SJCRH30 (cell line): ENCODE measurements at regions not wholly inside any gene's neighbourhood (a gene's known extent, or its start where the extent isn't known, plus 50 kb on each side); places are given as distances from the start of the nearest gene placed in this dataset.
A peak's percentile ranks its signal among the peaks of the same experiment; 100 is the strongest.
"Not testable (repeated sequence)": the region's sequence is repeated elsewhere in the genome, so short reads cannot be mapped to it uniquely, and the experiment has no call there.

Experiments used
- DNase-seq, 2 experiments: peaks; one replicate each; pipeline ENCODE4 v3.0.0-alpha.2; 2015 to 2020
- H3K27ac ChIP-seq: fragments of 250-450 bp; sonication (Bioruptor Pico); 2 replicates; pipeline ENCODE4 v1.5.1; 2020; ENCODE audit warnings: mild to moderate bottlenecking, moderate library complexity
- H3K27me3 ChIP-seq: fragments of 250-450 bp; sonication (Bioruptor Pico); 2 replicates; pipeline ENCODE4 v1.5.1; 2020; ENCODE audit warnings: mild to moderate bottlenecking, moderate library complexity
- H3K36me3 ChIP-seq: fragments of 250-450 bp; sonication (Bioruptor Pico); 2 replicates; pipeline ENCODE4 v1.5.1; 2020; ENCODE audit warnings: mild to moderate bottlenecking, moderate library complexity
- H3K4me1 ChIP-seq: fragments of 250-450 bp; sonication (Bioruptor Pico); 2 replicates; pipeline ENCODE4 v1.5.1; 2020; ENCODE audit warnings: mild to moderate bottlenecking, moderate library complexity
- H3K4me3 ChIP-seq: fragments of 250-450 bp; sonication (Bioruptor Pico); 2 replicates; pipeline ENCODE4 v1.5.1; 2020; ENCODE audit warnings: mild to moderate bottlenecking, moderate library complexity
- H3K9me3 ChIP-seq: fragments of 250-450 bp; sonication (Bioruptor Pico); replicated peaks from 2 replicates; pipeline ENCODE4 v1.5.1; 2020; ENCODE audit warnings: mild to moderate bottlenecking, moderate library complexity

GRCh38 chrX:130529531-130529930 is 127.7 kb downstream of the RBMX2 start:
- Histone ChIP-seq H3K27me3 (no peaks in the 10 kb centered on the region), H3K4me3 (no peak overlapping the region), H3K27ac (no peak overlapping the region), H3K9me3 (no peaks in the 10 kb centered on the region), H3K4me1 (no peaks in the 10 kb centered on the region), H3K36me3 (no peaks in the 10 kb centered on the region)
- no peak for DNase-seq

GRCh38 chrX:130531066-130531465 is 129.3 kb downstream of the RBMX2 start:
- Histone ChIP-seq H3K36me3 (no peaks in the 10 kb centered on the region), H3K9me3 (no peaks in the 10 kb centered on the region), H3K27me3 (no peaks in the 10 kb centered on the region), H3K4me3 (no peak overlapping the region), H3K4me1 (no peaks in the 10 kb centered on the region), H3K27ac (no peak overlapping the region)
- no peak for DNase-seq

- Histone ChIP-seq H3K36me3 (no peaks in the 10 kb centered on the region), H3K4me1 (peaks cover 5% of the 10 kb centered on the region; the same call in 1 of the 2 replicates), H3K27ac (no peak overlapping the region), H3K9me3 (no peaks in the 10 kb centered on the region), H3K4me3 (no peak overlapping the region), H3K27me3 (no peaks in the 10 kb centered on the region)
- DNase-seq: peak; percentile 36 to 47
Observed at GRCh38 chrX:130539721-130540321, 138.0 kb downstream of the RBMX2 start.

GRCh38 chrX:130543603-130544325 is 142.0 kb downstream of the RBMX2 start:
- DNase-seq: no peak
- Histone ChIP-seq H3K4me1 (peaks cover 5% of the 10 kb centered on the region; the same call in 1 of the 2 replicates), H3K4me3 (no peak overlapping the region), H3K9me3 (no peaks in the 10 kb centered on the region), H3K27ac (no peak overlapping the region), H3K36me3 (no peaks in the 10 kb centered on the region), H3K27me3 (no peaks in the 10 kb centered on the region)

GRCh38 chrX:130545796-130546195 is 144.0 kb downstream of the RBMX2 start:
- Histone ChIP-seq H3K4me1 (peaks cover 5% of the 10 kb centered on the region; the same call in 1 of the 2 replicates), H3K27me3 (no peaks in the 10 kb centered on the region), H3K27ac (no peak overlapping the region), H3K9me3 (no peaks in the 10 kb centered on the region), H3K36me3 (no peaks in the 10 kb centered on the region), H3K4me3 (no peak overlapping the region)
- DNase-seq: no peak

GRCh38 chrX:130549382-130549781 is 147.6 kb downstream of the RBMX2 start:
- DNase-seq: not testable (repeated sequence)

GRCh38 chrX:130550351-130550750 is 148.6 kb downstream of the RBMX2 start:
- no peaks in the 10 kb centered on the region for H3K9me3 ChIP-seq
- H3K27ac ChIP-seq: no peak overlapping the region
- H3K27me3 ChIP-seq: no peaks in the 10 kb centered on the region
- DNase-seq: no peak
- no peak overlapping the region for H3K4me3 ChIP-seq
- no peaks in the 10 kb centered on the region for H3K4me1 ChIP-seq
- H3K36me3 ChIP-seq: no peaks in the 10 kb centered on the region

More at GRCh38 chrX:130549382-130549781, 147.6 kb downstream of the RBMX2 start:
- not testable (repeated sequence) for H3K9me3 ChIP-seq, H3K4me3 ChIP-seq, H3K4me1 ChIP-seq, H3K36me3 ChIP-seq, H3K27me3 ChIP-seq, H3K27ac ChIP-seq

- Histone ChIP-seq H3K36me3 (no peaks in the 10 kb centered on the region), H3K9me3 (no peaks in the 10 kb centered on the region), H3K4me3 (no peak overlapping the region), H3K4me1 (no peaks in the 10 kb centered on the region), H3K27me3 (no peaks in the 10 kb centered on the region), H3K27ac (no peak overlapping the region)
- no peak for DNase-seq
Observed at GRCh38 chrX:130552444-130553073, 150.8 kb downstream of the RBMX2 start.

- H3K9me3 ChIP-seq: no peaks in the 10 kb centered on the region
- H3K4me3 ChIP-seq: no peak overlapping the region
- H3K4me1 ChIP-seq: no peaks in the 10 kb centered on the region
- no peak for DNase-seq
- no peaks in the 10 kb centered on the region for H3K27me3 ChIP-seq
- H3K36me3 ChIP-seq: no peaks in the 10 kb centered on the region
- no peak overlapping the region for H3K27ac ChIP-seq
Observed at GRCh38 chrX:130555341-130555740, 153.6 kb downstream of the RBMX2 start.

- no peaks in the 10 kb centered on the region for H3K4me1 ChIP-seq
Observed at GRCh38 chrX:130555757-130556156, 154.0 kb downstream of the RBMX2 start.

GRCh38 chrX:130556951-130557350 is 155.2 kb downstream of the RBMX2 start:
- no peak overlapping the region for H3K4me3 ChIP-seq
- no peaks in the 10 kb centered on the region for H3K9me3 ChIP-seq
- DNase-seq: no peak
- no peaks in the 10 kb centered on the region for H3K4me1 ChIP-seq
- no peak overlapping the region for H3K27ac ChIP-seq
- no peaks in the 10 kb centered on the region for H3K27me3 ChIP-seq
- H3K36me3 ChIP-seq: no peaks in the 10 kb centered on the region

More at GRCh38 chrX:130555757-130556156, 154.0 kb downstream of the RBMX2 start:
- no peak overlapping the region for H3K4me3 ChIP-seq
- no peaks in the 10 kb centered on the region for H3K27me3 ChIP-seq
- DNase-seq: no peak
- no peaks in the 10 kb centered on the region for H3K9me3 ChIP-seq
- H3K36me3 ChIP-seq: no peaks in the 10 kb centered on the region
- H3K27ac ChIP-seq: no peak overlapping the region

GRCh38 chrX:130560544-130560943 is 158.8 kb downstream of the RBMX2 start:
- DNase-seq: no peak
- no peaks in the 10 kb centered on the region for H3K27me3 ChIP-seq

GRCh38 chrX:130561930-130562329 is 160.1 kb downstream of the RBMX2 start:
- Histone ChIP-seq H3K27ac (no peak overlapping the region), H3K27me3 (no peaks in the 10 kb centered on the region), H3K9me3 (no peaks in the 10 kb centered on the region), H3K4me3 (no peak overlapping the region), H3K36me3 (no peaks in the 10 kb centered on the region), H3K4me1 (no peaks in the 10 kb centered on the region)
- no peak for DNase-seq

More at GRCh38 chrX:130560544-130560943, 158.8 kb downstream of the RBMX2 start:
- Histone ChIP-seq H3K4me1 (no peaks in the 10 kb centered on the region), H3K9me3 (no peaks in the 10 kb centered on the region), H3K27ac (no peak overlapping the region), H3K4me3 (no peak overlapping the region), H3K36me3 (no peaks in the 10 kb centered on the region)

- H3K4me1 ChIP-seq: no peaks in the 10 kb centered on the region
- H3K27ac ChIP-seq: no peak overlapping the region
- no peaks in the 10 kb centered on the region for H3K27me3 ChIP-seq
- H3K9me3 ChIP-seq: no peaks in the 10 kb centered on the region
- no peaks in the 10 kb centered on the region for H3K36me3 ChIP-seq
- DNase-seq: peak in 1 of 2 experiments; percentile 19
- H3K4me3 ChIP-seq: no peak overlapping the region
Observed at GRCh38 chrX:130563476-130563875, 161.7 kb downstream of the RBMX2 start.

GRCh38 chrX:130566028-130566683 is 164.4 kb downstream of the RBMX2 start:
- peak in 1 of 2 experiments; percentile 33 for DNase-seq
- Histone ChIP-seq H3K27me3 (no peaks in the 10 kb centered on the region), H3K4me1 (no peaks in the 10 kb centered on the region), H3K36me3 (no peaks in the 10 kb centered on the region), H3K27ac (no peak overlapping the region), H3K9me3 (no peaks in the 10 kb centered on the region), H3K4me3 (no peak overlapping the region)
